ENCODE measurements at regions not wholly inside any gene's neighbourhood (a gene's known extent, or its start where the extent isn't known, plus 50 kb on each side); places are given as distances from the start of the nearest gene placed in this dataset.
A peak's percentile ranks its signal among the peaks of the same experiment; 100 is the strongest.

DNA sequence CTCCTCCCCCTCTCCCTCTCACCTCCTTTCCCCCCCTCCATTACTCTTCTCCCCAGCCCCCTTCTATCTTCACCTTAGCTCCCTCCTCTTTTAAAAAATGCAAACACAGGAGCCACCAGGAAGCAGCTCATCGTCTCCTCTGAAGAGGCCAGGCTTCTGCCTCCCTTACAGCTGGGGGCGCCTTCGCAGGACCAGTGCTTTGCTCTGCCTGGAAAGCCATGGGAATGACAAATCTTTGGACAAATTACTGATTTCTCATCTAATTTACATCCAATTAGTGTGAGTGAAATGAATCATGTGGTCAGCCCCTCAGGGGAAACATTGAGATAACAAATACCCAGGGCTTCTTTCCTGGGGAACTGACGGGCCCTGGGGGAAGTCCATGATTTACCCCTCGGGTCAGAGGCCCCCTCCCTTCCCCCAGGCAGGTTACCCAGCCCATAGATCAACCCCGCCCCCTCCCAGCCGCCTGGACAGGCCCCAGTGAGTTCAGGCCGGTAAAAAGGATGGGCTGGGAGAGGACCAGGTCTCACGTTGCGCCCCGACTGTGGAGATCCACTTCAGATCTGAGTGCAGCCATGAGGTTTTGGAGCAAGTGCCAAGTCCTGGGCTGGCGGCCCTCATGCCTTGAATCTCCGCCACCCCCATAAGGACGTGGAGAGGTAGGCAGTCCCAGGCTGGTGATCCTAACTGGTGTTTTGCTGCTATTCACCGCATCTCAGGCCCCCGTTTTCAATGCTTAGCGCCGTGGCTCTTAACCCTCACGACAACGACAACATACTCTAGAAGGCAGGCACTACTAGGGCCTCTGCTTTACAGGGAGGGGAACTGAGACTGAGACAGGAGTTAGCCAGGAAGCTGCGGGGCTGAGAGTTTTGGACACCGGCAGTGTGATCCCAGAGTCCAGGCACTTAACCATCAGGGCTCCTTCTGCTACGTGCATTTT is 300.8 kb downstream of the RRAGC start:
- no peaks in the 10 kb centered on the region for H3K9me2 ChIP-seq (ENCODE audit: insufficient read depth, low read length)
- H3K4me2 ChIP-seq (ENCODE audit: low read length) = no peak overlapping the region
- H3K4me3 ChIP-seq (ENCODE audit: low read length) = no peak overlapping the region

DNA sequence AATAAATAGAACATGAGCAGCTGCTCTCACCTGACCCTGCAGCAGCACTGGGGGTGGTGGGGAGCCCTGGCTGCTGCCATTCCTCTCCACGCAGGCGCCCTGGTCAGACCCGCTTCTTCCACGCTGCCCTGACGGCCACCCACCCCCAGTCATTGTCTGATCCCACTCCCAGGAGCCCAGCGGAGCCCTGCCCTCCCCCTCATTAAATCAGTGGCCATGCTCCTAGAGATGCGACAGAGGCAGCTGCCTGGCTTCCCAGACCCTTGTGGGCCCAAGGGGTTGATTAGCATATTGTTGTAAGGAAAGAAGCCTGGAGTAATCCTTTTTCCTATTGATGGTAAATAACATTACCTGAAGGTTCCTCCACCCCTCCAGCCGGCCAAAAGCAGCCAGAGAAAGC is 301.5 kb downstream of the RRAGC start:
- H4K20me1 ChIP-seq (ENCODE audit: insufficient read depth) = no peaks in the 10 kb centered on the region
- H3K9me2 ChIP-seq (ENCODE audit: insufficient read depth, low read length) = no peaks in the 10 kb centered on the region
- H3K9ac ChIP-seq (ENCODE audit: low read length) = no peak overlapping the region
- no peak overlapping the region for H3K27ac ChIP-seq (ENCODE audit: low read length)
- no peaks in the 10 kb centered on the region for H3K9me3 ChIP-seq (ENCODE audit: low read length)
- H3F3A ChIP-seq (ENCODE audit: insufficient read depth, low read length, poor library complexity, severe bottlenecking) = no peaks in the 10 kb centered on the region
- H3K4me2 ChIP-seq (ENCODE audit: low read length) = no peak overlapping the region
- H3K4me3 ChIP-seq (ENCODE audit: low read length) = no peak overlapping the region
- no peaks in the 10 kb centered on the region for H3K79me2 ChIP-seq (replicated peaks; ENCODE audit: insufficient read depth, low read length)
- TF ChIP-seq POLR2AphosphoS5 (IDR thresholded peaks at IDR 0.05) (no peak), SMC3 (conservative IDR thresholded peaks at IDR 0.05; ENCODE audit: poor library complexity) (no peak), EP300 (conservative IDR thresholded peaks at IDR 0.05; ENCODE audit: poor library complexity, severe bottlenecking) (no peak), TAF1 (IDR thresholded peaks at IDR 0.05; ENCODE audit: low read depth) (no peak)
- TF ChIP-seq, protein P1, sequence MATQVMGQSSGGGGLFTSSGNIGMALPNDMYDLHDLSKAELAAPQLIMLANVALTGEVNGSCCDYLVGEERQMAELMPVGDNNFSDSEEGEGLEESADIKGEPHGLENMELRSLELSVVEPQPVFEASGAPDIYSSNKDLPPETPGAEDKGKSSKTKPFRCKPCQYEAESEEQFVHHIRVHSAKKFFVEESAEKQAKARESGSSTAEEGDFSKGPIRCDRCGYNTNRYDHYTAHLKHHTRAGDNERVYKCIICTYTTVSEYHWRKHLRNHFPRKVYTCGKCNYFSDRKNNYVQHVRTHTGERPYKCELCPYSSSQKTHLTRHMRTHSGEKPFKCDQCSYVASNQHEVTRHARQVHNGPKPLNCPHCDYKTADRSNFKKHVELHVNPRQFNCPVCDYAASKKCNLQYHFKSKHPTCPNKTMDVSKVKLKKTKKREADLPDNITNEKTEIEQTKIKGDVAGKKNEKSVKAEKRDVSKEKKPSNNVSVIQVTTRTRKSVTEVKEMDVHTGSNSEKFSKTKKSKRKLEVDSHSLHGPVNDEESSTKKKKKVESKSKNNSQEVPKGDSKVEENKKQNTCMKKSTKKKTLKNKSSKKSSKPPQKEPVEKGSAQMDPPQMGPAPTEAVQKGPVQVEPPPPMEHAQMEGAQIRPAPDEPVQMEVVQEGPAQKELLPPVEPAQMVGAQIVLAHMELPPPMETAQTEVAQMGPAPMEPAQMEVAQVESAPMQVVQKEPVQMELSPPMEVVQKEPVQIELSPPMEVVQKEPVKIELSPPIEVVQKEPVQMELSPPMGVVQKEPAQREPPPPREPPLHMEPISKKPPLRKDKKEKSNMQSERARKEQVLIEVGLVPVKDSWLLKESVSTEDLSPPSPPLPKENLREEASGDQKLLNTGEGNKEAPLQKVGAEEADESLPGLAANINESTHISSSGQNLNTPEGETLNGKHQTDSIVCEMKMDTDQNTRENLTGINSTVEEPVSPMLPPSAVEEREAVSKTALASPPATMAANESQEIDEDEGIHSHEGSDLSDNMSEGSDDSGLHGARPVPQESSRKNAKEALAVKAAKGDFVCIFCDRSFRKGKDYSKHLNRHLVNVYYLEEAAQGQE (IDR thresholded peaks at IDR 0.05; ENCODE audit: borderline replicate concordance) = no peak
- TF ChIP-seq, protein P2, sequence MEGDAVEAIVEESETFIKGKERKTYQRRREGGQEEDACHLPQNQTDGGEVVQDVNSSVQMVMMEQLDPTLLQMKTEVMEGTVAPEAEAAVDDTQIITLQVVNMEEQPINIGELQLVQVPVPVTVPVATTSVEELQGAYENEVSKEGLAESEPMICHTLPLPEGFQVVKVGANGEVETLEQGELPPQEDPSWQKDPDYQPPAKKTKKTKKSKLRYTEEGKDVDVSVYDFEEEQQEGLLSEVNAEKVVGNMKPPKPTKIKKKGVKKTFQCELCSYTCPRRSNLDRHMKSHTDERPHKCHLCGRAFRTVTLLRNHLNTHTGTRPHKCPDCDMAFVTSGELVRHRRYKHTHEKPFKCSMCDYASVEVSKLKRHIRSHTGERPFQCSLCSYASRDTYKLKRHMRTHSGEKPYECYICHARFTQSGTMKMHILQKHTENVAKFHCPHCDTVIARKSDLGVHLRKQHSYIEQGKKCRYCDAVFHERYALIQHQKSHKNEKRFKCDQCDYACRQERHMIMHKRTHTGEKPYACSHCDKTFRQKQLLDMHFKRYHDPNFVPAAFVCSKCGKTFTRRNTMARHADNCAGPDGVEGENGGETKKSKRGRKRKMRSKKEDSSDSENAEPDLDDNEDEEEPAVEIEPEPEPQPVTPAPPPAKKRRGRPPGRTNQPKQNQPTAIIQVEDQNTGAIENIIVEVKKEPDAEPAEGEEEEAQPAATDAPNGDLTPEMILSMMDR (IDR thresholded peaks at IDR 0.05; ENCODE audit: poor library complexity, severe bottlenecking) = no peak
- no peaks in the 10 kb centered on the region for H3K27me3 ChIP-seq (ENCODE audit: insufficient read depth, low read depth, low read length)
- H2AFZ ChIP-seq (ENCODE audit: low read depth, low read length) = no peak overlapping the region
- no peaks in the 10 kb centered on the region for H3K36me3 ChIP-seq (ENCODE audit: insufficient read depth, low read length)

More for the DNA sequence above, 300.8 kb downstream of the RRAGC start:
- no peak overlapping the region for H2AFZ ChIP-seq (ENCODE audit: low read depth, low read length)
- no peak overlapping the region for H3K27ac ChIP-seq (ENCODE audit: low read length)
- H3F3A ChIP-seq (ENCODE audit: insufficient read depth, low read length, poor library complexity, severe bottlenecking) = no peaks in the 10 kb centered on the region
- no peaks in the 10 kb centered on the region for H3K9me3 ChIP-seq (ENCODE audit: low read length)
- H3K79me2 ChIP-seq (replicated peaks; ENCODE audit: insufficient read depth, low read length) = no peaks in the 10 kb centered on the region
- no peaks in the 10 kb centered on the region for H4K20me1 ChIP-seq (ENCODE audit: insufficient read depth)
- H3K27me3 ChIP-seq (ENCODE audit: insufficient read depth, low read depth, low read length) = no peaks in the 10 kb centered on the region
- no peak overlapping the region for H3K9ac ChIP-seq (ENCODE audit: low read length)
- TF ChIP-seq, protein P2 (IDR thresholded peaks at IDR 0.05; ENCODE audit: poor library complexity, severe bottlenecking) = peak; percentile 21
- no peak for TF ChIP-seq EP300 (conservative IDR thresholded peaks at IDR 0.05; ENCODE audit: poor library complexity, severe bottlenecking)
- no peaks in the 10 kb centered on the region for H3K36me3 ChIP-seq (ENCODE audit: insufficient read depth, low read length)

Measured in neural cell (in vitro differentiated cells).